GM11168 (cell line): ENCODE measurements at regions not wholly inside any gene's neighbourhood (a gene's known extent, or its start where the extent isn't known, plus 50 kb on each side); places are given as distances from the start of the nearest gene placed in this dataset.

Source experiments
- in situ Hi-C: fragments of 300-500 bp; cut with MboI; formaldehyde crosslinking; loops from one replicate; pipeline ENCODE4 v1.12.0; 2022; ENCODE audit warnings: low sequenced_read_pairs; ENCODE audit not compliant: unreplicated experiment

DNA sequence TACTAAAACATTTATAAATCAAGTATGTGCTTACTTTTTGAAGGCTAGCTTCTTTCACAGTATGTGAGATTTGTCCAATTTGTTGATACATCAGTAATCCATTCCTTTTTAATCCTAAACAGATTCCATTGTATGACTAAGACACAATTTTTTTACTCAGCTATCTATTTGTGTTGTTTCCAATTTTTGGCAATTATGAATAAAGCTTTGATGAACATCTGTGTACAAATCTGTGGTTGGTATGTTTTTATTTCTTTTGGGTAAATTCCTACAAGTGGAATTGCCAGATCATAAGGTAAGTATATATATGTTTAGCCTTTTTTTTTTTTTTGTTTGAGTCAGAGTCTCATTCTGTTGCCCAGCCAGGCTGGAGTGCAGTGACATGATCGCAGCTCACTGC lies 56.2 kb upstream of the VEPH1 start:
- in situ Hi-C loops = no loop called here
